Liver (tissue), 3 donors: ENCODE measurements at regions not wholly inside any gene's neighbourhood (a gene's known extent, or its start where the extent isn't known, plus 50 kb on each side); places are given as distances from the start of the nearest gene placed in this dataset.

Source experiments
- EGR1 ChIP-seq, 2 donors: IDR thresholded peaks; 2 replicates each; pipeline ENCODE4 v1.6.1; 2016 to 2018; ENCODE audit warnings: antibody characterized with exemption in 2 of 2, low read depth in 2 of 2
- FOXA1 ChIP-seq: IDR thresholded peaks from 2 replicates; pipeline ENCODE4 v1.6.1; 2016; ENCODE audit warnings: antibody characterized with exemption
- JUND ChIP-seq, 2 donors: IDR thresholded peaks; 2 replicates each; pipeline ENCODE4 v1.6.1; 2016; ENCODE audit warnings: antibody characterized with exemption in 2 of 2
- SP1 ChIP-seq: IDR thresholded peaks from 2 replicates; pipeline ENCODE4 v1.6.1; 2018; ENCODE audit warnings: antibody characterized with exemption, mild to moderate bottlenecking
- YY1 ChIP-seq: IDR thresholded peaks from 2 replicates; pipeline ENCODE4 v1.6.1; 2016; ENCODE audit warnings: antibody characterized with exemption, mild to moderate bottlenecking
- TF ChIP-seq, protein P1 (sequence below): fragments of 150-350 bp; IDR thresholded peaks from 2 replicates; pipeline ENCODE4 v1.5.1; 2017; ENCODE audit warnings: improper control_type of control experiment, low read depth, low read length; ENCODE audit not compliant: missing input control
- TF ChIP-seq, protein P2 (sequence below): IDR thresholded peaks from 2 replicates; pipeline ENCODE4 v1.6.1; 2016; ENCODE audit warnings: antibody characterized with exemption, mild to moderate bottlenecking
- TF ChIP-seq, protein P3 (sequence below): IDR thresholded peaks from 2 replicates; pipeline ENCODE4 v1.6.1; 2016; ENCODE audit warnings: antibody characterized with exemption
- TF ChIP-seq, protein P4 (sequence below): IDR thresholded peaks from 2 replicates; pipeline ENCODE4 v1.6.1; 2016; ENCODE audit warnings: antibody characterized with exemption
- donor health status: healthy.
- donor health status: healthy.

DNA sequence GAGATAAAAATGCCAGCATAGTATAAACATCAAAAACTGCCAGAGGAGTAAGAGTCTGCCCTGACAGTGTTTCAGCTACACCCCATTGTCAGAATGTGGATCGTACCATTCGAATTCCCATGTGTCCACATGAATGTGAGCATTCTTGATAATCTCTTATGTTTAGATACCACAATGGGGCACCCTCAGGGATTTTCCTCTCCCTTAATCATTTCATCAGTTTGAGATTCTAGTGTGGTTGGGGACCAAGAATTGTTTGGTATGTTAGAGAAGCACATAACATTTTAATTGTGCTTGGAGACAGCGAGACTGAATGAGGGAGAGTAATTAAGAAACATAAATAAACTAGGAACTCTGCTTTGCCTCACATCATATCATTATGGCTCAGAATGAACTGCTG is 120.2 kb downstream of the ZC3H11B start:
- TF ChIP-seq, protein P1, sequence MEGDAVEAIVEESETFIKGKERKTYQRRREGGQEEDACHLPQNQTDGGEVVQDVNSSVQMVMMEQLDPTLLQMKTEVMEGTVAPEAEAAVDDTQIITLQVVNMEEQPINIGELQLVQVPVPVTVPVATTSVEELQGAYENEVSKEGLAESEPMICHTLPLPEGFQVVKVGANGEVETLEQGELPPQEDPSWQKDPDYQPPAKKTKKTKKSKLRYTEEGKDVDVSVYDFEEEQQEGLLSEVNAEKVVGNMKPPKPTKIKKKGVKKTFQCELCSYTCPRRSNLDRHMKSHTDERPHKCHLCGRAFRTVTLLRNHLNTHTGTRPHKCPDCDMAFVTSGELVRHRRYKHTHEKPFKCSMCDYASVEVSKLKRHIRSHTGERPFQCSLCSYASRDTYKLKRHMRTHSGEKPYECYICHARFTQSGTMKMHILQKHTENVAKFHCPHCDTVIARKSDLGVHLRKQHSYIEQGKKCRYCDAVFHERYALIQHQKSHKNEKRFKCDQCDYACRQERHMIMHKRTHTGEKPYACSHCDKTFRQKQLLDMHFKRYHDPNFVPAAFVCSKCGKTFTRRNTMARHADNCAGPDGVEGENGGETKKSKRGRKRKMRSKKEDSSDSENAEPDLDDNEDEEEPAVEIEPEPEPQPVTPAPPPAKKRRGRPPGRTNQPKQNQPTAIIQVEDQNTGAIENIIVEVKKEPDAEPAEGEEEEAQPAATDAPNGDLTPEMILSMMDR, result no peak
- TF ChIP-seq, protein P2, sequence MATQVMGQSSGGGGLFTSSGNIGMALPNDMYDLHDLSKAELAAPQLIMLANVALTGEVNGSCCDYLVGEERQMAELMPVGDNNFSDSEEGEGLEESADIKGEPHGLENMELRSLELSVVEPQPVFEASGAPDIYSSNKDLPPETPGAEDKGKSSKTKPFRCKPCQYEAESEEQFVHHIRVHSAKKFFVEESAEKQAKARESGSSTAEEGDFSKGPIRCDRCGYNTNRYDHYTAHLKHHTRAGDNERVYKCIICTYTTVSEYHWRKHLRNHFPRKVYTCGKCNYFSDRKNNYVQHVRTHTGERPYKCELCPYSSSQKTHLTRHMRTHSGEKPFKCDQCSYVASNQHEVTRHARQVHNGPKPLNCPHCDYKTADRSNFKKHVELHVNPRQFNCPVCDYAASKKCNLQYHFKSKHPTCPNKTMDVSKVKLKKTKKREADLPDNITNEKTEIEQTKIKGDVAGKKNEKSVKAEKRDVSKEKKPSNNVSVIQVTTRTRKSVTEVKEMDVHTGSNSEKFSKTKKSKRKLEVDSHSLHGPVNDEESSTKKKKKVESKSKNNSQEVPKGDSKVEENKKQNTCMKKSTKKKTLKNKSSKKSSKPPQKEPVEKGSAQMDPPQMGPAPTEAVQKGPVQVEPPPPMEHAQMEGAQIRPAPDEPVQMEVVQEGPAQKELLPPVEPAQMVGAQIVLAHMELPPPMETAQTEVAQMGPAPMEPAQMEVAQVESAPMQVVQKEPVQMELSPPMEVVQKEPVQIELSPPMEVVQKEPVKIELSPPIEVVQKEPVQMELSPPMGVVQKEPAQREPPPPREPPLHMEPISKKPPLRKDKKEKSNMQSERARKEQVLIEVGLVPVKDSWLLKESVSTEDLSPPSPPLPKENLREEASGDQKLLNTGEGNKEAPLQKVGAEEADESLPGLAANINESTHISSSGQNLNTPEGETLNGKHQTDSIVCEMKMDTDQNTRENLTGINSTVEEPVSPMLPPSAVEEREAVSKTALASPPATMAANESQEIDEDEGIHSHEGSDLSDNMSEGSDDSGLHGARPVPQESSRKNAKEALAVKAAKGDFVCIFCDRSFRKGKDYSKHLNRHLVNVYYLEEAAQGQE, result no peak
- TF ChIP-seq, protein P3, sequence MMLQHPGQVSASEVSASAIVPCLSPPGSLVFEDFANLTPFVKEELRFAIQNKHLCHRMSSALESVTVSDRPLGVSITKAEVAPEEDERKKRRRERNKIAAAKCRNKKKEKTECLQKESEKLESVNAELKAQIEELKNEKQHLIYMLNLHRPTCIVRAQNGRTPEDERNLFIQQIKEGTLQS, result no peak
- TF ChIP-seq YY1 (no peak), EGR1 (IDR thresholded peaks at IDR 0.05; ENCODE audit: low read depth in 2 of 2) (no peak), FOXA1 (no peak), JUND (IDR thresholded peaks at IDR 0.05) (no peak), SP1 (no peak)
- TF ChIP-seq, protein P4, sequence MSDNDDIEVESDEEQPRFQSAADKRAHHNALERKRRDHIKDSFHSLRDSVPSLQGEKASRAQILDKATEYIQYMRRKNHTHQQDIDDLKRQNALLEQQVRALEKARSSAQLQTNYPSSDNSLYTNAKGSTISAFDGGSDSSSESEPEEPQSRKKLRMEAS, result no peak
